RWPE2 (cell line): ENCODE measurements at regions not wholly inside any gene's neighbourhood (a gene's known extent, or its start where the extent isn't known, plus 50 kb on each side); places are given as distances from the start of the nearest gene placed in this dataset.

Experiments
- ATAC-seq: fragments of 200-7000 bp; cut with Tn5 transposase; 3 replicates; pipeline ENCODE4 v1.9.1; 2021; ENCODE audit warnings: low read depth
- DNase-seq: peaks from one replicate; pipeline ENCODE4 v3.0.0-alpha.2; 2020; ENCODE audit warnings: low spot score
- H3K27ac ChIP-seq: fragments of 450-650 bp; 2 replicates; pipeline ENCODE4 v1.5.1; 2017; ENCODE audit warnings: mild to moderate bottlenecking; ENCODE audit not compliant: poor library complexity, severe bottlenecking
- H3K27me3 ChIP-seq: fragments of 250-450 bp; sonication (Bioruptor Pico); 2 replicates; pipeline ENCODE4 v1.5.1; 2021; ENCODE audit warnings: mild to moderate bottlenecking, moderate library complexity; ENCODE audit not compliant: insufficient read depth, poor library complexity, severe bottlenecking
- H3K36me3 ChIP-seq: fragments of 250-450 bp; sonication (Bioruptor Pico); 2 replicates; pipeline ENCODE4 v1.5.1; 2020; ENCODE audit warnings: low read depth, mild to moderate bottlenecking, moderate library complexity
- H3K4me1 ChIP-seq: fragments of 250-450 bp; sonication (Bioruptor Pico); 2 replicates; pipeline ENCODE4 v1.5.1; 2021; ENCODE audit warnings: mild to moderate bottlenecking, moderate library complexity; ENCODE audit not compliant: insufficient read depth, poor library complexity, severe bottlenecking
- H3K4me3 ChIP-seq: fragments of 250-450 bp; sonication (Bioruptor Pico); 2 replicates; pipeline ENCODE4 v1.5.1; 2021; ENCODE audit warnings: mild to moderate bottlenecking, moderate library complexity; ENCODE audit not compliant: severe bottlenecking
- H3K9me3 ChIP-seq: fragments of 250-450 bp; sonication (Bioruptor Pico); 2 replicates; pipeline ENCODE4 v1.5.1; 2021; ENCODE audit warnings: mild to moderate bottlenecking, moderate library complexity; ENCODE audit not compliant: severe bottlenecking
- CTCF ChIP-seq: fragments of 450-650 bp; IDR thresholded peaks from one replicate; pipeline ENCODE4 v1.5.1; 2017; ENCODE audit warnings: mild to moderate bottlenecking, moderate library complexity; ENCODE audit not compliant: poor library complexity, severe bottlenecking

- Histone ChIP-seq H3K4me1 (no peaks in the 10 kb centered on the region), H3K27me3 (no peaks in the 10 kb centered on the region), H3K9me3 (no peaks in the 10 kb centered on the region), H3K4me3 (no peak overlapping the region), H3K36me3 (no peaks in the 10 kb centered on the region), H3K27ac (no peak overlapping the region)
- ATAC-seq (no peak), DNase-seq (no peak)
- TF ChIP-seq CTCF = no peak
These were observed 295.5 kb downstream of the PLOD2 start for GRCh38 chr3:145865399-145866018.

- H3K4me3 ChIP-seq = no peak overlapping the region
- no peaks in the 10 kb centered on the region for H3K4me1 ChIP-seq
- H3K9me3 ChIP-seq = no peaks in the 10 kb centered on the region
- no peaks in the 10 kb centered on the region for H3K27me3 ChIP-seq
- H3K36me3 ChIP-seq = no peaks in the 10 kb centered on the region
- TF ChIP-seq CTCF = no peak
- DNase-seq = no peak
- H3K27ac ChIP-seq = no peak overlapping the region
- no peak for ATAC-seq
These were observed 291.0 kb downstream of the PLOD2 start for GRCh38 chr3:145869958-145870357.

DNA sequence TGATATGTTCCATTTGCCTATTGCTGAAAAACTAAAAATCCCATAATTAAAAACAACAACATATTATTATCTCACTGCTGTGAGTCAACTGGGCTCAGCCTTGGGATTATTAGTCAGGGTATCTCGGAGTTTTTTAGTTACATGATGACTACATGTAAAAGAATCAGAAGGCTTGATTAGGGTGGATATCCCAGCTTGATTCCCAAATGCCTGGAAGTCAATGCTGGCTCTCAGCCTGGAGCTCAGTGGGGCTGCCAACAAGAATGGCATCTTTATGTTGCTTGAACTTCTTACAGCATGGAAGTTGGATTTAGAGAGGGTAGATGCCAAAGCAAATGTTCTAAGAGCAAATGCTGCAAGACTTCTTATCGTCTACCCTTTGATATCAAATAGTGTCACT is 278.5 kb downstream of the PLOD2 start:
- Histone ChIP-seq H3K27me3 (peaks cover 2% of the 10 kb centered on the region), H3K4me1 (no peaks in the 10 kb centered on the region), H3K9me3 (no peaks in the 10 kb centered on the region), H3K36me3 (no peaks in the 10 kb centered on the region), H3K4me3 (no peak overlapping the region), H3K27ac (no peak overlapping the region)
- DNase-seq = no peak
- no peak for ATAC-seq
- TF ChIP-seq CTCF = no peak

DNA sequence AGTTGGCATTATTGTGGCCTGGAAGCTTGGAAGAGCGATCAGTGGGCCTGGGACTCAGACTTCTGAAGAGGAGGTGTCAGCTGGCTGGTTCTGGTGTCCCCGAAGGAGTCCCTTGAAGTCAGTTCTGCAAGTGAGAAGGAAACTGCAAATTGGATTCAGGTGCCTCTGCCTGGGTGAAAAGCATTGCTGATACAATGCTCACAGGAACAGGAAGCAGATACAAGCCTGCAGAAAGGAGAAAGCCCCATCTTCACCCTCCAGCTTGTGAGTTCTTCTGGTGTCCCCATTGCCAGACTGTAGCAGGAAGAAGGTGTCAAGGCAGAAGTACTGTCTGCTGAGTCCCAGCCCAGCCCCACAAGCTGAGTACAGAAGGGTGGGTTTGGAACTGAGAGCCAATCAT is 271.3 kb downstream of the PLOD2 start:
- ATAC-seq = no peak
- H3K36me3 ChIP-seq = no peaks in the 10 kb centered on the region

More for the DNA sequence above, 271.3 kb downstream of the PLOD2 start:
- no peak for TF ChIP-seq CTCF
- no peak for DNase-seq
- no peaks in the 10 kb centered on the region for H3K9me3 ChIP-seq
- H3K4me1 ChIP-seq = no peaks in the 10 kb centered on the region
- no peak overlapping the region for H3K4me3 ChIP-seq
- no peak overlapping the region for H3K27ac ChIP-seq
- peaks cover 5% of the 10 kb centered on the region for H3K27me3 ChIP-seq
